ENCODE measurements at regions not wholly inside any gene's neighbourhood (a gene's known extent, or its start where the extent isn't known, plus 50 kb on each side); places are given as distances from the start of the nearest gene placed in this dataset.

GRCh38 chr6:165721356-165721755, 58.3 kb upstream of the PDE10A start:
- Histone ChIP-seq H3K4me2 (ENCODE audit: low read depth, low read length) (no peak overlapping the region), H3K23ac (ENCODE audit: low read depth, low read length) (no peak overlapping the region), H2BK20ac (ENCODE audit: low read depth, low read length) (no peak overlapping the region), H3K9me3 (ENCODE audit: control insufficient read depth, insufficient read depth, low read length) (no peaks in the 10 kb centered on the region), H3K18ac (ENCODE audit: low read depth, low read length) (no peak overlapping the region), H4K20me1 (ENCODE audit: insufficient read depth, low read length) (no peaks in the 10 kb centered on the region), H2AK9ac (replicated peaks; ENCODE audit: low read depth, low read length, poor library complexity) (no peak overlapping the region), H3K4me3 (ENCODE audit: insufficient read depth, low read depth, low read length) (no peak overlapping the region), H3K14ac (replicated peaks; ENCODE audit: low read depth, low read length) (no peak overlapping the region), H3K9ac (ENCODE audit: low read depth, low read length) (no peak overlapping the region), H3K9me1 (ENCODE audit: insufficient read depth, low read length) (peaks cover 2% of the 10 kb centered on the region; the same call in 1 of the 2 replicates), H2BK5ac (ENCODE audit: low read depth, low read length, poor library complexity, severe bottlenecking) (no peak overlapping the region), H3K4ac (ENCODE audit: low read depth, low read length) (no peak overlapping the region), H2BK15ac (ENCODE audit: low read depth, low read length) (no peak overlapping the region), H3K27me3 (ENCODE audit: control insufficient read depth, insufficient read depth, low read length) (no peaks in the 10 kb centered on the region), H3K79me1 (ENCODE audit: low read depth in 1 of 2, low read length in 2 of 2) (no peaks in the 10 kb centered on the region), H2AK5ac (ENCODE audit: low read depth, low read length) (no peak overlapping the region), H4K91ac (ENCODE audit: insufficient read depth, low read depth, low read length) (no peak overlapping the region), H3K36me3 (ENCODE audit: control insufficient read depth, insufficient read depth, low read length) (no peaks in the 10 kb centered on the region), H4K5ac (ENCODE audit: low read depth, low read length) (no peak overlapping the region), H4K8ac (ENCODE audit: low read depth in 2 of 2, low read length in 2 of 2) (no peak overlapping the region), H2BK120ac (ENCODE audit: low read depth, low read length) (no peak overlapping the region), H2AFZ (replicated peaks; ENCODE audit: low read length, poor library complexity) (no peak overlapping the region), H3K56ac (ENCODE audit: extremely low read depth, insufficient read depth, low read length) (no peak overlapping the region), H3K4me1 (ENCODE audit: control insufficient read depth, insufficient read depth, low read length) (peaks cover 6% of the 10 kb centered on the region), H3K27ac (ENCODE audit: insufficient read depth, low read length) (no peak overlapping the region)
- intact Hi-C loops (cut with micrococcal nuclease) (no loop called here), dilution Hi-C loops (cut with HindIII; ENCODE audit: low sequenced_read_pairs, unreplicated experiment) (no loop called here), in situ Hi-C loops (cut with MboI; ENCODE audit: low sequenced_read_pairs) (loop anchor here (10.0 kb wide), 2 partner anchors 133 to 383 kb away; no protein-coding TSS in a partner anchor)
- ChIA-PET CTCF (no interaction called here), POLR2A (ENCODE audit: unreplicated experiment) (no interaction called here)
- peak; percentile 44 for DNase-seq
- WGBS, 2 experiments (ENCODE audit: extremely low coverage in 2 of 2, insufficient read length in 1 of 2), result no CpG with 5 or more reads among the region's 3 CpGs
- no peak for ATAC-seq (ENCODE audit: low read depth)
- TF ChIP-seq USF2 (IDR thresholded peaks at IDR 0.05; ENCODE audit: low read depth, low read length) (no peak), NFE2L2 (IDR thresholded peaks at IDR 0.05; ENCODE audit: low read depth, low read length) (no peak)
- BruUV-seq (replicated peaks), result no TSS peak
